Middle frontal gyrus (tissue), 1 donor: ENCODE measurements at regions not wholly inside any gene's neighbourhood (a gene's known extent, or its start where the extent isn't known, plus 50 kb on each side); places are given as distances from the start of the nearest gene placed in this dataset.
A peak's percentile ranks its signal among the peaks of the same experiment; 100 is the strongest.
"Not testable (repeated sequence)": the region's sequence is repeated elsewhere in the genome, so short reads cannot be mapped to it uniquely, and the experiment has no call there.

ENCODE experiments used
- DNase-seq: peaks from one replicate; pipeline ENCODE4 v3.0.0-alpha.2; 2015; ENCODE audit warnings: low spot score; ENCODE audit errors: extremely low spot score

- no peak for DNase-seq
These were observed 96.2 kb upstream of the NAP1L1 start for GRCh38 chr12:76180401-76181277.

GRCh38 chr12:76178452-76178851 is 94.0 kb upstream of the NAP1L1 start:
- DNase-seq = no peak

GRCh38 chr12:76177821-76178220 is 93.3 kb upstream of the NAP1L1 start:
- DNase-seq = no peak

- DNase-seq = no peak
These were observed 92.5 kb upstream of the NAP1L1 start for GRCh38 chr12:76176940-76177339.

- not testable (repeated sequence) for DNase-seq
These were observed 91.5 kb upstream of the NAP1L1 start for GRCh38 chr12:76175946-76176345.

- DNase-seq = no peak
These were observed 89.3 kb upstream of the NAP1L1 start for GRCh38 chr12:76173756-76174155.

- no peak for DNase-seq
These were observed 74.2 kb upstream of the NAP1L1 start for GRCh38 chr12:76158518-76159321.

- peak; percentile 27 for DNase-seq
These were observed 72.2 kb upstream of the NAP1L1 start for GRCh38 chr12:76156726-76157125.

- no peak for DNase-seq
These were observed 71.8 kb upstream of the NAP1L1 start for GRCh38 chr12:76156314-76156713.

GRCh38 chr12:76155157-76155670 is 70.7 kb upstream of the NAP1L1 start:
- DNase-seq = no peak

GRCh38 chr12:76153616-76154015 is 69.1 kb upstream of the NAP1L1 start:
- DNase-seq = no peak

- no peak for DNase-seq
These were observed 67.8 kb upstream of the NAP1L1 start for GRCh38 chr12:76152181-76152807.

- DNase-seq = no peak
These were observed 59.7 kb upstream of the NAP1L1 start for GRCh38 chr12:76144245-76144549.

- no peak for DNase-seq
These were observed 59.1 kb upstream of the NAP1L1 start for GRCh38 chr12:76143343-76144244.

GRCh38 chr12:76142305-76142704 is 57.8 kb upstream of the NAP1L1 start:
- no peak for DNase-seq

- DNase-seq = no peak
These were observed 54.2 kb upstream of the NAP1L1 start for GRCh38 chr12:76138656-76139055.

- no peak for DNase-seq
These were observed 53.1 kb upstream of the NAP1L1 start for GRCh38 chr12:76137606-76138005.

- DNase-seq = no peak
These were observed 51.0 kb upstream of the NAP1L1 start for GRCh38 chr12:76135456-76135855.
